ENCODE measurements at regions not wholly inside any gene's neighbourhood (a gene's known extent, or its start where the extent isn't known, plus 50 kb on each side); places are given as distances from the start of the nearest gene placed in this dataset.

GRCh38 chr9:107870927-107871680 lies 381.5 kb upstream of the KLF4 start:
- H3K36me3 ChIP-seq (ENCODE audit: control insufficient read depth in 4 of 4, insufficient read depth in 3 of 4, low read depth in 1 of 4, low read length in 3 of 4): no peaks in the 10 kb centered on the region
- peaks cover 0 to 2% (median 0%) of the 10 kb centered on the region in 4 donors for H3K27me3 ChIP-seq (ENCODE audit: control insufficient read depth in 4 of 4, insufficient read depth in 4 of 4, low read length in 3 of 4)
- no peak overlapping the region for H3K4me3 ChIP-seq (ENCODE audit: low read depth in 1 of 3, low read length in 3 of 3)
- H3K9ac ChIP-seq (ENCODE audit: low read depth in 1 of 2, low read length in 2 of 2): no peak overlapping the region
- no peak overlapping the region for H3K27ac ChIP-seq (ENCODE audit: low read depth in 1 of 2, low read length in 2 of 2)
- no peak for DNase-seq (ENCODE audit: low spot score)
- 87% methylated on average over 3 of the region's 3 CpGs for WGBS
- H3K9me3 ChIP-seq (ENCODE audit: control insufficient read depth in 4 of 4, low read length in 3 of 4): no peaks in the 10 kb centered on the region
- TF ChIP-seq REST (IDR thresholded peaks at IDR 0.05) (no peak), YY1 (IDR thresholded peaks at IDR 0.05) (no peak), RAD21 (IDR thresholded peaks at IDR 0.05) (no peak), FOXA2 (IDR thresholded peaks at IDR 0.05) (no peak), NR2F2 (IDR thresholded peaks at IDR 0.05) (no peak), HNF4G (IDR thresholded peaks at IDR 0.05) (no peak), GABPA (IDR thresholded peaks at IDR 0.05 in 1 of 2, conservative IDR thresholded peaks at IDR 0.05 in 1 of 2) (no peak), FOXA1 (IDR thresholded peaks at IDR 0.05) (no peak), HNF4A (conservative IDR thresholded peaks at IDR 0.05) (no peak), SP1 (IDR thresholded peaks at IDR 0.05) (no peak)
- TF ChIP-seq, protein P1, sequence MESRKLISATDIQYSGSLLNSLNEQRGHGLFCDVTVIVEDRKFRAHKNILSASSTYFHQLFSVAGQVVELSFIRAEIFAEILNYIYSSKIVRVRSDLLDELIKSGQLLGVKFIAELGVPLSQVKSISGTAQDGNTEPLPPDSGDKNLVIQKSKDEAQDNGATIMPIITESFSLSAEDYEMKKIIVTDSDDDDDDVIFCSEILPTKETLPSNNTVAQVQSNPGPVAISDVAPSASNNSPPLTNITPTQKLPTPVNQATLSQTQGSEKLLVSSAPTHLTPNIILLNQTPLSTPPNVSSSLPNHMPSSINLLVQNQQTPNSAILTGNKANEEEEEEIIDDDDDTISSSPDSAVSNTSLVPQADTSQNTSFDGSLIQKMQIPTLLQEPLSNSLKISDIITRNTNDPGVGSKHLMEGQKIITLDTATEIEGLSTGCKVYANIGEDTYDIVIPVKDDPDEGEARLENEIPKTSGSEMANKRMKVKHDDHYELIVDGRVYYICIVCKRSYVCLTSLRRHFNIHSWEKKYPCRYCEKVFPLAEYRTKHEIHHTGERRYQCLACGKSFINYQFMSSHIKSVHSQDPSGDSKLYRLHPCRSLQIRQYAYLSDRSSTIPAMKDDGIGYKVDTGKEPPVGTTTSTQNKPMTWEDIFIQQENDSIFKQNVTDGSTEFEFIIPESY (IDR thresholded peaks at IDR 0.05): no peak
- TF ChIP-seq, protein P2, sequence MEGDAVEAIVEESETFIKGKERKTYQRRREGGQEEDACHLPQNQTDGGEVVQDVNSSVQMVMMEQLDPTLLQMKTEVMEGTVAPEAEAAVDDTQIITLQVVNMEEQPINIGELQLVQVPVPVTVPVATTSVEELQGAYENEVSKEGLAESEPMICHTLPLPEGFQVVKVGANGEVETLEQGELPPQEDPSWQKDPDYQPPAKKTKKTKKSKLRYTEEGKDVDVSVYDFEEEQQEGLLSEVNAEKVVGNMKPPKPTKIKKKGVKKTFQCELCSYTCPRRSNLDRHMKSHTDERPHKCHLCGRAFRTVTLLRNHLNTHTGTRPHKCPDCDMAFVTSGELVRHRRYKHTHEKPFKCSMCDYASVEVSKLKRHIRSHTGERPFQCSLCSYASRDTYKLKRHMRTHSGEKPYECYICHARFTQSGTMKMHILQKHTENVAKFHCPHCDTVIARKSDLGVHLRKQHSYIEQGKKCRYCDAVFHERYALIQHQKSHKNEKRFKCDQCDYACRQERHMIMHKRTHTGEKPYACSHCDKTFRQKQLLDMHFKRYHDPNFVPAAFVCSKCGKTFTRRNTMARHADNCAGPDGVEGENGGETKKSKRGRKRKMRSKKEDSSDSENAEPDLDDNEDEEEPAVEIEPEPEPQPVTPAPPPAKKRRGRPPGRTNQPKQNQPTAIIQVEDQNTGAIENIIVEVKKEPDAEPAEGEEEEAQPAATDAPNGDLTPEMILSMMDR (IDR thresholded peaks at IDR 0.05; ENCODE audit: low read depth, low read length, missing input control): no peak
- no peaks in the 10 kb centered on the region for H3K4me1 ChIP-seq (ENCODE audit: control insufficient read depth in 4 of 4, insufficient read depth in 4 of 4, low read length in 3 of 4)

DNA sequence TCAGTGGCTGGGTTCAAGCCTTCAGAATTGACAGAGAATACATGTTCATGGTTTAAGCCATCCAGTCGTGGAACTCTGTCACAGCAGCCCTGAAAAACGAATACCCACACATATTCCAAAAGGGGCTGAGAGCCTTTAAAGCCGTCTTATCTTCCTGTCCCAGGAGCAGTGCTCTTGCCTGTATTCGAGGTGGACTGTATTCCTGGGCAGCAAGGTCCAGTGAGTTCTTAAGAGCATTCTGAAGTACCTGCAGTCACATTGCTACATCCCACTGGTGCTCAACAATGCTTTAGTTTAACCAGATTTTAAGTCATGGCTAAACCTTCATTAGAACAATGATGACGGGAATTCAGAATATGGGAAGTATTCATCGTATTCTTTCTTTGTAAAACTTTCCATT lies 380.7 kb upstream of the KLF4 start:
- Histone ChIP-seq H3K4me1 (ENCODE audit: control insufficient read depth in 4 of 4, insufficient read depth in 4 of 4, low read length in 3 of 4) (no peaks in the 10 kb centered on the region), H3K4me3 (ENCODE audit: low read depth in 1 of 3, low read length in 3 of 3) (no peak overlapping the region), H3K27ac (ENCODE audit: low read depth in 1 of 2, low read length in 2 of 2) (no peak overlapping the region), H3K27me3 (ENCODE audit: control insufficient read depth in 4 of 4, insufficient read depth in 4 of 4, low read length in 3 of 4) (peaks cover 0 to 2% (median 0%) of the 10 kb centered on the region in 4 donors), H3K9me3 (ENCODE audit: control insufficient read depth in 4 of 4, low read length in 3 of 4) (no peaks in the 10 kb centered on the region), H3K9ac (ENCODE audit: low read depth in 1 of 2, low read length in 2 of 2) (no peak overlapping the region), H3K36me3 (ENCODE audit: control insufficient read depth in 4 of 4, insufficient read depth in 3 of 4, low read depth in 1 of 4, low read length in 3 of 4) (no peaks in the 10 kb centered on the region)
- no peak for DNase-seq (ENCODE audit: low spot score)
- 78% methylated on average over 6 of the region's 6 CpGs for WGBS
- TF ChIP-seq, protein P2 (IDR thresholded peaks at IDR 0.05; ENCODE audit: low read depth, low read length, missing input control): no peak
- TF ChIP-seq REST (IDR thresholded peaks at IDR 0.05) (no peak), YY1 (IDR thresholded peaks at IDR 0.05) (no peak), GABPA (IDR thresholded peaks at IDR 0.05 in 1 of 2, conservative IDR thresholded peaks at IDR 0.05 in 1 of 2) (no peak)
- TF ChIP-seq, protein P3, sequence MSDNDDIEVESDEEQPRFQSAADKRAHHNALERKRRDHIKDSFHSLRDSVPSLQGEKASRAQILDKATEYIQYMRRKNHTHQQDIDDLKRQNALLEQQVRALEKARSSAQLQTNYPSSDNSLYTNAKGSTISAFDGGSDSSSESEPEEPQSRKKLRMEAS (IDR thresholded peaks at IDR 0.05): no peak
